SJSA1 (cell line): ENCODE measurements at regions not wholly inside any gene's neighbourhood (a gene's known extent, or its start where the extent isn't known, plus 50 kb on each side); places are given as distances from the start of the nearest gene placed in this dataset.

Experiments
- DNase-seq, 2 experiments: peaks; one replicate each; pipeline ENCODE4 v3.0.0-alpha.2; 2015 to 2020; ENCODE audit warnings: low spot score in 2 of 2, low read depth in 1 of 2
- H3K27ac ChIP-seq: fragments of 250-450 bp; sonication (Bioruptor Pico); 2 replicates; pipeline ENCODE4 v1.5.1; 2020; ENCODE audit warnings: mild to moderate bottlenecking, moderate library complexity
- H3K27me3 ChIP-seq: fragments of 250-450 bp; sonication (Bioruptor Pico); replicated peaks from 2 replicates; pipeline ENCODE4 v1.5.1; 2020; ENCODE audit warnings: mild to moderate bottlenecking, moderate library complexity
- H3K36me3 ChIP-seq: fragments of 250-450 bp; sonication (Bioruptor Pico); 2 replicates; pipeline ENCODE4 v1.5.1; 2020; ENCODE audit warnings: mild to moderate bottlenecking
- H3K4me1 ChIP-seq: fragments of 250-450 bp; sonication (Bioruptor Pico); replicated peaks from 2 replicates; pipeline ENCODE4 v1.6.1; 2021; ENCODE audit warnings: mild to moderate bottlenecking
- H3K4me3 ChIP-seq: fragments of 250-450 bp; sonication (Bioruptor Pico); 2 replicates; pipeline ENCODE4 v1.5.1; 2020; ENCODE audit warnings: mild to moderate bottlenecking
- H3K9me3 ChIP-seq: fragments of 250-450 bp; sonication (Bioruptor Pico); replicated peaks from 2 replicates; pipeline ENCODE4 v1.5.1; 2020; ENCODE audit warnings: mild to moderate bottlenecking

- no peaks in the 10 kb centered on the region for H3K9me3 ChIP-seq
- H3K27me3 ChIP-seq, result no peaks in the 10 kb centered on the region
- no peak overlapping the region for H3K4me3 ChIP-seq
- H3K27ac ChIP-seq, result no peak overlapping the region
- H3K4me1 ChIP-seq, result no peaks in the 10 kb centered on the region
- H3K36me3 ChIP-seq, result no peaks in the 10 kb centered on the region
- no peak for DNase-seq
These were observed 271.5 kb upstream of the ZWINT start for GRCh38 chr10:56632537-56632936.

GRCh38 chr10:56624082-56624481 is 263.0 kb upstream of the ZWINT start:
- DNase-seq, result no peak
- Histone ChIP-seq H3K27ac (no peak overlapping the region), H3K36me3 (no peaks in the 10 kb centered on the region), H3K4me3 (no peak overlapping the region), H3K4me1 (no peaks in the 10 kb centered on the region), H3K9me3 (no peaks in the 10 kb centered on the region; the same call in 1 of the 2 replicates), H3K27me3 (no peaks in the 10 kb centered on the region)

GRCh38 chr10:56623064-56623463 is 262.0 kb upstream of the ZWINT start:
- H3K27ac ChIP-seq, result no peak overlapping the region
- no peaks in the 10 kb centered on the region for H3K4me1 ChIP-seq
- no peaks in the 10 kb centered on the region for H3K27me3 ChIP-seq
- H3K4me3 ChIP-seq, result no peak overlapping the region
- H3K9me3 ChIP-seq, result no peaks in the 10 kb centered on the region; the same call in 1 of the 2 replicates
- DNase-seq, result no peak
- H3K36me3 ChIP-seq, result no peaks in the 10 kb centered on the region

- Histone ChIP-seq H3K9me3 (no peaks in the 10 kb centered on the region; the same call in 1 of the 2 replicates), H3K27ac (no peak overlapping the region), H3K4me3 (no peak overlapping the region; the same call in 1 of the 2 replicates), H3K4me1 (no peaks in the 10 kb centered on the region), H3K36me3 (no peaks in the 10 kb centered on the region), H3K27me3 (no peaks in the 10 kb centered on the region)
- DNase-seq, result no peak
These were observed 261.4 kb upstream of the ZWINT start for GRCh38 chr10:56622335-56622973.

- Histone ChIP-seq H3K27me3 (no peaks in the 10 kb centered on the region), H3K27ac (no peak overlapping the region), H3K4me1 (no peaks in the 10 kb centered on the region), H3K36me3 (no peaks in the 10 kb centered on the region), H3K4me3 (no peak overlapping the region), H3K9me3 (no peaks in the 10 kb centered on the region; the same call in 1 of the 2 replicates)
- DNase-seq, result no peak
These were observed 245.1 kb upstream of the ZWINT start for GRCh38 chr10:56606202-56606601.

- H3K4me3 ChIP-seq, result no peak overlapping the region
- no peaks in the 10 kb centered on the region for H3K9me3 ChIP-seq
- no peaks in the 10 kb centered on the region for H3K27me3 ChIP-seq
- DNase-seq, result no peak
- H3K27ac ChIP-seq, result no peak overlapping the region
- no peaks in the 10 kb centered on the region for H3K4me1 ChIP-seq
- no peaks in the 10 kb centered on the region for H3K36me3 ChIP-seq
These were observed 244.0 kb upstream of the ZWINT start for GRCh38 chr10:56605051-56605450.

GRCh38 chr10:56604624-56605023 is 243.6 kb upstream of the ZWINT start:
- Histone ChIP-seq H3K4me3 (no peak overlapping the region), H3K27me3 (no peaks in the 10 kb centered on the region), H3K9me3 (no peaks in the 10 kb centered on the region), H3K36me3 (no peaks in the 10 kb centered on the region), H3K27ac (no peak overlapping the region), H3K4me1 (no peaks in the 10 kb centered on the region)
- DNase-seq, result no peak

GRCh38 chr10:56599201-56599600 is 238.1 kb upstream of the ZWINT start:
- H3K36me3 ChIP-seq, result no peaks in the 10 kb centered on the region
- H3K27me3 ChIP-seq, result no peaks in the 10 kb centered on the region
- H3K4me3 ChIP-seq, result no peak overlapping the region
- H3K9me3 ChIP-seq, result no peaks in the 10 kb centered on the region
- no peak overlapping the region for H3K27ac ChIP-seq
- H3K4me1 ChIP-seq, result no peaks in the 10 kb centered on the region
- no peak for DNase-seq

- H3K27me3 ChIP-seq, result no peaks in the 10 kb centered on the region
- H3K4me3 ChIP-seq, result no peak overlapping the region
- no peaks in the 10 kb centered on the region for H3K4me1 ChIP-seq
- no peaks in the 10 kb centered on the region for H3K9me3 ChIP-seq
- no peaks in the 10 kb centered on the region for H3K36me3 ChIP-seq
- no peak for DNase-seq
- no peak overlapping the region for H3K27ac ChIP-seq
These were observed 235.2 kb upstream of the ZWINT start for GRCh38 chr10:56596257-56596656.

GRCh38 chr10:56593120-56593519 is 232.1 kb upstream of the ZWINT start:
- no peaks in the 10 kb centered on the region for H3K4me1 ChIP-seq
- H3K27me3 ChIP-seq, result no peaks in the 10 kb centered on the region
- no peak overlapping the region for H3K27ac ChIP-seq
- no peak for DNase-seq
- H3K36me3 ChIP-seq, result no peaks in the 10 kb centered on the region
- H3K4me3 ChIP-seq, result no peak overlapping the region
- H3K9me3 ChIP-seq, result no peaks in the 10 kb centered on the region

- no peaks in the 10 kb centered on the region for H3K4me1 ChIP-seq
- no peak for DNase-seq
- no peaks in the 10 kb centered on the region for H3K36me3 ChIP-seq
These were observed 225.4 kb upstream of the ZWINT start for GRCh38 chr10:56586461-56586891.

GRCh38 chr10:56585447-56586171 is 224.6 kb upstream of the ZWINT start:
- no peaks in the 10 kb centered on the region for H3K4me1 ChIP-seq
- H3K4me3 ChIP-seq, result no peak overlapping the region
- no peaks in the 10 kb centered on the region for H3K9me3 ChIP-seq

More at GRCh38 chr10:56586461-56586891, 225.4 kb upstream of the ZWINT start:
- no peaks in the 10 kb centered on the region for H3K27me3 ChIP-seq
- no peaks in the 10 kb centered on the region for H3K9me3 ChIP-seq
- H3K27ac ChIP-seq, result no peak overlapping the region
- no peak overlapping the region for H3K4me3 ChIP-seq

GRCh38 chr10:56583316-56583715 is 222.3 kb upstream of the ZWINT start:
- Histone ChIP-seq H3K27me3 (no peaks in the 10 kb centered on the region), H3K4me3 (no peak overlapping the region), H3K36me3 (no peaks in the 10 kb centered on the region), H3K9me3 (no peaks in the 10 kb centered on the region), H3K4me1 (no peaks in the 10 kb centered on the region), H3K27ac (no peak overlapping the region)
- no peak for DNase-seq

More at GRCh38 chr10:56585447-56586171, 224.6 kb upstream of the ZWINT start:
- Histone ChIP-seq H3K27ac (no peak overlapping the region), H3K36me3 (no peaks in the 10 kb centered on the region), H3K27me3 (no peaks in the 10 kb centered on the region)
- no peak for DNase-seq

- H3K27ac ChIP-seq, result no peak overlapping the region
- no peaks in the 10 kb centered on the region for H3K4me1 ChIP-seq
- H3K27me3 ChIP-seq, result no peaks in the 10 kb centered on the region
- H3K4me3 ChIP-seq, result no peak overlapping the region
- H3K36me3 ChIP-seq, result no peaks in the 10 kb centered on the region
- DNase-seq, result no peak
- no peaks in the 10 kb centered on the region; the same call in 1 of the 2 replicates for H3K9me3 ChIP-seq
These were observed 206.5 kb upstream of the ZWINT start for GRCh38 chr10:56567580-56567979.
